MM.1S (cell line): ENCODE measurements at regions not wholly inside any gene's neighbourhood (a gene's known extent, or its start where the extent isn't known, plus 50 kb on each side); places are given as distances from the start of the nearest gene placed in this dataset.
"Not testable (repeated sequence)": the region's sequence is repeated elsewhere in the genome, so short reads cannot be mapped to it uniquely, and the experiment has no call there.

ENCODE experiments used
- CTCF ChIP-seq: fragments of 300-600 bp; sonication (generic); IDR thresholded peaks from 2 replicates; pipeline ENCODE4 v1.5.1; 2016; ENCODE audit warnings: antibody characterized with exemption, low read length, mixed read lengths
- EZH2 ChIP-seq: fragments of 300-600 bp; sonication (generic); optimal IDR thresholded peaks from 2 replicates; pipeline ENCODE3; 2017; ENCODE audit warnings: low read depth, mild to moderate bottlenecking, antibody characterized with exemption, low read length, mixed read lengths
- EZH2phosphoT487 ChIP-seq: fragments of 300-600 bp; sonication (generic); IDR thresholded peaks from 2 replicates; pipeline ENCODE4 v1.6.1; 2018; ENCODE audit warnings: antibody characterized with exemption, low read length

- not testable (repeated sequence) for TF ChIP-seq CTCF, EZH2, EZH2phosphoT487
These were observed 560.6 kb downstream of the SOX5 start for GRCh38 chr12:23388898-23389297.
